ENCODE measurements at regions not wholly inside any gene's neighbourhood (a gene's known extent, or its start where the extent isn't known, plus 50 kb on each side); places are given as distances from the start of the nearest gene placed in this dataset.

GRCh38 chr18:21162786-21163185 is 51.2 kb upstream of the ROCK1 start:
- no peak for DNase-seq (ENCODE audit: low spot score)
- intact Hi-C loops (cut with DNase I), result no loop called here

GRCh38 chr18:21163647-21164547 is 52.3 kb upstream of the ROCK1 start:
- intact Hi-C loops (cut with DNase I), result no loop called here
- DNase-seq (ENCODE audit: low spot score), result no peak

GRCh38 chr18:21164548-21165095 is 53.0 kb upstream of the ROCK1 start:
- intact Hi-C loops (cut with DNase I), result no loop called here
- no peak for DNase-seq (ENCODE audit: low spot score)

- no peak for DNase-seq (ENCODE audit: low spot score)
- intact Hi-C loops (cut with DNase I), result no loop called here
Measured at GRCh38 chr18:21167641-21168377, 56.2 kb upstream of the ROCK1 start.

GRCh38 chr18:21168880-21169279 is 57.3 kb upstream of the ROCK1 start:
- no peak for DNase-seq (ENCODE audit: low spot score)
- intact Hi-C loops (cut with DNase I), result no loop called here

GRCh38 chr18:21177822-21178221 is 64.2 kb upstream of the GREB1L start:
- DNase-seq (ENCODE audit: low spot score), result no peak
- intact Hi-C loops (cut with DNase I), result loop anchor here (10.0 kb wide), 3 partner anchors 57 to 203 kb away; no protein-coding TSS in a partner anchor

GRCh38 chr18:21179590-21180220 is 62.3 kb upstream of the GREB1L start:
- intact Hi-C loops (cut with DNase I), result loop anchor here (10.0 kb wide), 3 partner anchors 55 to 205 kb away; no protein-coding TSS in a partner anchor
- no peak for DNase-seq (ENCODE audit: low spot score)

GRCh38 chr18:21180588-21180987 is 61.4 kb upstream of the GREB1L start:
- intact Hi-C loops (cut with DNase I), result no loop called here
- DNase-seq (ENCODE audit: low spot score), result no peak

- intact Hi-C loops (cut with DNase I), result no loop called here
- no peak for DNase-seq (ENCODE audit: low spot score)
Measured at GRCh38 chr18:21181766-21182165, 60.3 kb upstream of the GREB1L start.

- DNase-seq (ENCODE audit: low spot score), result no peak
- intact Hi-C loops (cut with DNase I), result no loop called here
Measured at GRCh38 chr18:21183670-21184069, 58.4 kb upstream of the GREB1L start.

- intact Hi-C loops (cut with DNase I), result no loop called here
- DNase-seq (ENCODE audit: low spot score), result no peak
Measured at GRCh38 chr18:21184396-21184996, 57.5 kb upstream of the GREB1L start.

GRCh38 chr18:21187886-21188285 is 54.1 kb upstream of the GREB1L start:
- no peak for DNase-seq (ENCODE audit: low spot score)
- intact Hi-C loops (cut with DNase I), result no loop called here

GRCh38 chr18:21191596-21192307 is 50.3 kb upstream of the GREB1L start:
- intact Hi-C loops (cut with DNase I), result no loop called here
- DNase-seq (ENCODE audit: low spot score), result no peak
